ENCODE measurements at regions not wholly inside any gene's neighbourhood (a gene's known extent, or its start where the extent isn't known, plus 50 kb on each side); places are given as distances from the start of the nearest gene placed in this dataset.
"Not testable (repeated sequence)": the region's sequence is repeated elsewhere in the genome, so short reads cannot be mapped to it uniquely, and the experiment has no call there.

GRCh38 chr13:109257761-109258157 lies 528.6 kb downstream of the IRS2 start:
- not testable (repeated sequence) for TF ChIP-seq CTCF (IDR thresholded peaks at IDR 0.05); POLR2A (IDR thresholded peaks at IDR 0.05); POLR2AphosphoS5 (IDR thresholded peaks at IDR 0.05; ENCODE audit: insufficient read depth in 1 of 2, low read depth in 1 of 2)

Data from vagina (tissue), 2 donors.